ENCODE measurements at regions not wholly inside any gene's neighbourhood (a gene's known extent, or its start where the extent isn't known, plus 50 kb on each side); places are given as distances from the start of the nearest gene placed in this dataset.

DNA sequence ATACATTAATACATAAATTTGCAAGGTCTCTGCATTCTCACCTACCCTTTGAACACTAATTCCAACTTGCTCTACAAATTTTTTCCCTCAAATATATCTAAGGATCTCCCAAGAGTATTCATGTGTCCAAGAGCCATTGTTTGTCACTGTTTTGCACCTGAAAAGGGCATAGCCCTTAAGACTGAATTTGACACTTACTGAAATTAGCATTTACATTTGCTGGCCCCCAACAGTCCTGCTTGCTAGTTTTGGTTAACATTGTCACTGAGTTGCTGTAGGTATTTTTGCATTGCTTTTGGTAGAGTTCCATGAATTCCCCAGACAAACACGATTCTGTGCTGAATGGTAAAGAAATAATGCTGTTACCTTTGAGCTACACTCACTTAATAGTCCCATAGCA lies 57.3 kb downstream of the KCNA4 start:
- DNase-seq (ENCODE audit: low read depth), result no peak
- H3K4me3 ChIP-seq (ENCODE audit: low read depth, low read length), result no peak overlapping the region

- DNase-seq (ENCODE audit: low read depth), result peak; percentile 11
Measured at GRCh38 chr11:29957431-29957830, 59.4 kb downstream of the KCNA4 start.

DNA sequence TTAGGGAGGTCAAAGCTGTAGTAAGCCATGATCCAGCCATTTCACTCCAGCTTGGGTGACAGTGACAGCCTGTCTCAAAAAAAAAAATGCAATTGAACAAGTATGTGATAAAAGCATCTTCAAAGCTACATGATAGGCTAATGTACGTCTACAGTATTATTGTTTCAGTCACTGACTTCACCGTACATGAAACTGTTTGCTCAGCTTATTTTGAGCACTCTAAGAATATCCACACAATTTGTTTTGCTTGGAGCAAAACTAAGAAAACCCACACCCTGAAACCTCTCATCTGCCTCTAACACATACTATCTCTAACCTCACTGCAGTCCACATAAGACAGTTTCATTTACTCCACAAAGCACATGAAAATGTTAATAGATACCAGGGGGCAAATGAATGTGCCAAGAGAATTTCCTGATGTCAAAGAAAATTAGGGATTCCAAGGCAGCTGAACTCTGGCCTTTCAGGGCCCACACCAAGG lies 60.7 kb downstream of the KCNA4 start:
- no peak for DNase-seq (ENCODE audit: low read depth)
- no peak overlapping the region for H3K4me3 ChIP-seq (ENCODE audit: low read depth, low read length)

More at GRCh38 chr11:29957431-29957830, 59.4 kb downstream of the KCNA4 start:
- H3K4me3 ChIP-seq (ENCODE audit: low read depth, low read length), result no peak overlapping the region

DNA sequence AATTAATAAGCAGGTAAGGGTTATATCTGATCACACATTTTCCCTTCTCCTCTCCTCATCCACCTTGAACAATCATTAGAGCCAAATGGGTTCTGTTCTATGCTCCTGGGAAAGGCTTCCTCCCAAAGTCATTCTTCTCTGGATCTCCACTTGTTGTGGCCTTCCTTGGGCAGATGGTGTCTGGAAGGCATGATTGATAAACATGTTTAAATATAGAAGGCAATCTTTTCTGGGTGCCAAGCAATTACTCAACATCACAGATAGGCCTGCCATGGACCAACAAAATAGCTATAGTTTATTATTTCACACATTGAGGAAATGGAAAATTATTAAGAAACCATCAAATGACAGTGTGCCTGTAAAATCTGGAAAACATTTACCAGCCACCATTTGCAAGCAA lies 73.5 kb downstream of the KCNA4 start:
- no peak overlapping the region for H3K4me3 ChIP-seq (ENCODE audit: low read depth, low read length)
- DNase-seq (ENCODE audit: low read depth), result no peak

DNA sequence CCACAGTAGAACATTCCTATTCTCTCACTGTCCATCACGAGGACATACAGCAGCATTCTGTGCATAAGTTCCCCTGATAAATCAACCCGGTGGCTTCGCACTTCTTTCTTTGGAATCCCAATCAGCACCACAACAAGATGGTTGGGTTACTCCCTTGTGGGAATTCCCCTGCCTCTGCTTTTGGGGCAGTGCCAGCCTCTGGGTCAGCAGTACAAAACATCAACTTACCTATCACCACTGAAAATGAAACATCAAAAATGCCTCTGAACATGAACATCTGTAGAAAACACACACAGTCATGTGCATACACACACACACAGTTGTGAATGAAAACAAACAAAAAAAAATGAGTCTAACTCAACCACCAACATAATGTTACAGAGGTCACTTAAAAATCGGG lies 79.3 kb downstream of the KCNA4 start:
- no peak for DNase-seq (ENCODE audit: low read depth)
- no peak overlapping the region for H3K4me3 ChIP-seq (ENCODE audit: low read depth, low read length)

GRCh38 chr11:29934115-29934638 lies 82.7 kb downstream of the KCNA4 start:
- H3K4me3 ChIP-seq (ENCODE audit: low read depth, low read length), result no peak overlapping the region
- no peak for DNase-seq (ENCODE audit: low read depth)

DNA sequence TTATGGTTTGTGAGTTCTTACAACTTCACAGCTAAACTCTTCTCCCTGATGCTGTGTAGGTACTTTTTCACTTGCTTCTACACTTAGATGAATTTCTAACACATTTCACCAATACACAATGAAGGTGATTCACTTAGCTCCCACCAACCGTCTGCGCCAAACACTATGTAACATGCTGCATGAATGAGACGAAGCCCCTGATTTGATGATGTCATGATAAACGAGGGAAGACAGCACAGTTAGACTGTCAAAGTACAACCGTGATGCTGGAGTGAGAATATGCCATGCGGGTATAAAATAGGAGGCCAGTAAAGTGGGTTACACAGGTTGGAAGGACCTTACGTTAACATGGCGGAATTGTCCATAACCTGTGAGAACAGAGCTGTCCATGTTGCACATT lies 100.8 kb downstream of the KCNA4 start:
- H3K4me3 ChIP-seq (ENCODE audit: low read depth, low read length), result no peak overlapping the region
- no peak for DNase-seq (ENCODE audit: low read depth)

DNA sequence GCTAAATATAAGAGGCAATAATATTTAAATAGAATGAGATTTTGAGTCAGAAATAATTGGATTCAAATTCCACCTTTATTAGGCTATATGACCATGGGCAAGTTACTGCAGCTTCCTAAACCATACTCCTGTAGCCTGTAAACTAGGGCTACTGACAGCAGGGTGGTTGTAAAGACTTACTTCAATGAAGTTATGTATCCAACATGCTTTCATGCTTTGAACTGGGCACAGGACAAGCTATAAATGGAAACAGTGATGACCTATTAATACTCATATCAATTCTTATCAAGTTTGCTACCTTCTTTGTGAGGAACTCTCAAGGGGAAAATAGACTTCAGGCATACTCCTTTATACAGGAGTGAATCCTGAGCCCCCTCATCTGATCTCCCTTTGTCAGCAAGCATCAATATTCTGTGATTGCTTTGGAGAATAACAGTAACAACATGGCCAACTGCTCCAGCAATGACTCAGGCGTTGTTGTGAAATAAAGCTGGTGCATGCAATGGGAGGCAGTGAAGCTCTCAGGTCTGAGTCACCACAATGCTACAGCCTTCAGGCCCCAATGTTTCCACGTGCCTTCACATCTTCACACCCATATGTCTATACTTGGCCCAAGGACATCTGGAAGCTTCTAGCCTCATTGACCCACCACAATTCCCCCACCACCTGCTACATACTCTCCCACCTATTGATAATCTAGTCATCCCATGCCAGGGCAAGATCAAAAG lies 102.5 kb downstream of the KCNA4 start:
- DNase-seq (ENCODE audit: low read depth), result peak; percentile 45
- no peak overlapping the region for H3K4me3 ChIP-seq (ENCODE audit: low read depth, low read length)

- no peak for DNase-seq (ENCODE audit: low read depth)
- H3K4me3 ChIP-seq (ENCODE audit: low read depth, low read length), result no peak overlapping the region
Measured at GRCh38 chr11:29913352-29913751, 103.5 kb downstream of the KCNA4 start.

DNA sequence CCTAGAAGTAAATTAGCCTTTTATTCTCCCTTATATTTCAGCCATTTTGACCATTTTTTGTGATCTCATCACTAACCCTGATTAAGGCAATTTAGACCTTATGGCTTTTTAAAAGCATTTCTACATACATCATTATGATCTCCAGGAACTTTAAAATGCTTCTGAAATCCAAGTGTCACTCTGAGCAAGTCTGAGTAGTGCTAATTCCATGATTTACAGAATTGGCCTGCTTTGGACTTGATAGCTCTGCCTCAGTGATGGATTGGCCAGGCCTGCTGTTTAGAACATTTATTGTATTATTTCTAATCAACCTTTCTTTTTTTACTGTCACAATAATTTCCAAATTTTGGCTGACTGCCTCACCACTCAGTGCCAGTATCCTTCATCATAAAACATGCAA lies 116.4 kb downstream of the KCNA4 start:
- H3K4me3 ChIP-seq (ENCODE audit: low read depth, low read length), result no peak overlapping the region
- no peak for DNase-seq (ENCODE audit: low read depth)

- H3K4me3 ChIP-seq (ENCODE audit: low read depth, low read length), result no peak overlapping the region
- no peak for DNase-seq (ENCODE audit: low read depth)
Measured at GRCh38 chr11:29879560-29879959, 137.3 kb downstream of the KCNA4 start.

DNA sequence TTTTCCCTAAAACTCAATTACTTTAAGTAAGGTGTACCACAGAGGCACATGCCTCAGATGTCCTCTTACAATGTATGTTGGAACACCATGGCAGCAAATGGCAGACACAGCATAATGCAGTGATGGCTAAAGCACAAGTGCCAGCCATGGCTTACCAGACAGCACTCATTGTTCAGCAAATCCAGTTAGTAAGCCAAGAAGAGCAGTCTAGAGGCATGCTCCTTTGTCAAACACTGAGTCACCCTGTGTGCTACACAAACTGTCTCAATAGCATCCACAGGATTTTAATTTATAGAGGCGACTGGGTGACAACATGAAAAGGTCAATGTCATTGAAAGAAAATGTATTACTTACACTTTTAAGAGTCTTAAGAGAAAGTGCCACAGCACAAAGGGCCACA lies 140.6 kb downstream of the KCNA4 start:
- no peak overlapping the region for H3K4me3 ChIP-seq (ENCODE audit: low read depth, low read length)
- DNase-seq (ENCODE audit: low read depth), result no peak

- no peak for DNase-seq (ENCODE audit: low read depth)
- no peak overlapping the region for H3K4me3 ChIP-seq (ENCODE audit: low read depth, low read length)
Measured at GRCh38 chr11:29847219-29847618, 169.6 kb downstream of the KCNA4 start.

GRCh38 chr11:29844701-29845379 lies 172.0 kb downstream of the KCNA4 start:
- no peak overlapping the region for H3K4me3 ChIP-seq (ENCODE audit: low read depth, low read length)
- DNase-seq (ENCODE audit: low read depth), result no peak

DNA sequence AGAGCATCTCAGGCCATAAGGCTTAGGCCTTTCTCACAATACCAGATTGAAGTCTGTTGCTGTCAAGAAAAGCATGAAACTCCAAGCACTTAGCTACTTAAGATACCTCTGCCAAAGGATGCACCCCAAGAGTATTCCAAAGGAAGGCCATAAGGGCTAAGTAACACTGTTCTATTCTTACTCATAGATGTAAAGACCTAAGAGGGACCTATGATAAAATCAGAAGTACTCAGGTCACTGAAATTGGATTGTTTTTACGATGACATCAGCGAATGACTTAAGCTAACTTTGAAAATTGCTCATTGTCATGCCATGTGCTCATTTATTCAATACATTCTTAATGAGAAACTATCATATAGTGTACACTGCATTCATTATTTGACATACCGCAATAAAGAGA lies 172.8 kb downstream of the KCNA4 start:
- DNase-seq (ENCODE audit: low read depth), result no peak
- H3K4me3 ChIP-seq (ENCODE audit: low read depth, low read length), result no peak overlapping the region

DNA sequence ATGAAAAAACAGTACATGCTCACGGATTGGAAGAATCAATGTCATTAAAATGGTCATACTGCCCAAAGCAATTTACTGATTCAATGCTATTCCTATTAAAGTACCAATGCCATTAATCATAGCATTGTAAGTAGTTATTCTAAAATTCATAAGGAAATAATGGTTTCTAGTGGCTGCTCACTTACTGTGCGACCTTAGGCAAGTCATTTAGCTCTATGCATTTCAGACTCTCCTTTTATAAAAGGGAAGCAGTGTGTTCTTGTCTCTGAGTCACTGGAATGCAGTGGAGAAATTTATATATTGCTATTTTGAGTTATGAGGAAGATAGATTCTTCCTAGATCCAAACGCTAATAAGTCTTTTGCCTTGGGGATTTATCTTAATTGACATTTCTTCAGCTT lies 174.8 kb downstream of the KCNA4 start:
- no peak overlapping the region for H3K4me3 ChIP-seq (ENCODE audit: low read depth, low read length)
- no peak for DNase-seq (ENCODE audit: low read depth)

DNA sequence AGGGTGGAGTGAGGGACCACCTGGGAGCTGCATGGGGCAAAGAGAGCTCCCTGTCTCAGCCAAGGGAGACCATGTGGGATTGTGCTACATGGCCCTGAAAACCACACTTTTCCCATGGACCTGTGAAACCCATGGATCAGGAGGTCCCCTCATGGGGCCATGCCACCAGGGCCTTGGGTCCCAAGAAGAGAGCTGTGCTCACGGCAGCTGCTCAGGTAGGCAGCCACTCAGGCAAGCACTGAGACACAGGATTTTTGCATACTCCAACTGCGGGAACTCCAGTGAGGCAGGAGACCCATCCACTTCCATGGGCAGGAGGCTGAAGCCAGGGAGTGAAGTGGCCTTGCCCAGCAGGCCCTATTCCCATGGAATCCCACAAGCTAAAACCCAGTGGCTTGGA lies 190.0 kb downstream of the KCNA4 start:
- H3K4me3 ChIP-seq (ENCODE audit: low read depth, low read length), result no peak overlapping the region
- DNase-seq (ENCODE audit: low read depth), result no peak

DNA sequence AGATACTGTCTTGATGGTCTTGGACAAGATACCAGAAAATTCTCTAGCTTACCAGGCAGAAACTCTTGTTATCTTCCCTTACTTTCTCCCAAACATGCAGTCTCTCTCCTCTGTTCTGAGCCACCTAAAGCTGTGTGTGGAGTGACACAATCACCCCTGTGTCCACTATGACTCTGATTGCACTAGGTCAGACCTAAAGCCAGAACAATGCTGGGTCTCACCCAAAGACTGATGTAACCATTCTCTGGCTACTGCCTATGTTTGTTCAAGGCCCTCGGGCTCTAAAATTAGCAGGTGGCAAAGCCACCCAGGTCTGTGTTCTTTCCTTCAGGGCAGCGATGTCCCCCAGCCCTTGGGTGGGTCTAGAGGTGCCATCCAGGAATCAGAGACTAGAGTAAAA lies 200.5 kb downstream of the KCNA4 start:
- DNase-seq (ENCODE audit: low read depth), result no peak
- no peak overlapping the region for H3K4me3 ChIP-seq (ENCODE audit: low read depth, low read length)

- no peak for DNase-seq (ENCODE audit: low read depth)
- H3K4me3 ChIP-seq (ENCODE audit: low read depth, low read length), result no peak overlapping the region
Measured at GRCh38 chr11:29809121-29809520, 207.7 kb downstream of the KCNA4 start.

GRCh38 chr11:29802522-29802921 lies 214.3 kb downstream of the KCNA4 start:
- H3K4me3 ChIP-seq (ENCODE audit: low read depth, low read length), result no peak overlapping the region

DNA sequence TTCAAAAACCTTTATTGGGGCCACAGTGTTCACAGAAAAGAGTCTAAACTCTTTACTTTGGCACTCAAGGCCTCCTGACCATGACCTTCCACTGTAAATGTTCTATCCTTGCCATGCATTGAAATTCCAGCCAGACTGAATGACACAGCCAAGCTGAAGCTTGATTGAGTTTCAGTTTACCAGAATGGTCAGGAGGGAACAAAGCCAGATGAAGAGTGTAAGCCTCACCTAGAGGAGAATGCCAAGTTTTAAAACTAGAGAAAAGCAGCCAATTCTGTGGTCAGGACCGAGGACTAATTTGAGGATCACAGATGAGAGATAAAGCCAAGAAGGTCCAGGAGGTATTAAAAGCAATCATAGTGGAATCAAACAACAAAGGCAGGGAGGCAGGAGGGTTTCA lies 215.3 kb downstream of the KCNA4 start:
- H3K4me3 ChIP-seq (ENCODE audit: low read depth, low read length), result no peak overlapping the region
- DNase-seq (ENCODE audit: low read depth), result peak; percentile 15

More at GRCh38 chr11:29802522-29802921, 214.3 kb downstream of the KCNA4 start:
- no peak for DNase-seq (ENCODE audit: low read depth)

Data from skeletal muscle cell (primary cell).